Sigmoid colon (tissue), 6 donors: ENCODE measurements at regions not wholly inside any gene's neighbourhood (a gene's known extent, or its start where the extent isn't known, plus 50 kb on each side); places are given as distances from the start of the nearest gene placed in this dataset.

Experiments
- DNase-seq: peaks from one replicate; pipeline ENCODE4 v3.0.0-alpha.2; 2019
- H3K27ac ChIP-seq, 4 donors: fragments of 200-600 bp; sonication (generic); one replicate each; pipeline ENCODE4 v1.5.1; 2016 to 2019; ENCODE audit warnings: mild to moderate bottlenecking in 1 of 4
- H3K27me3 ChIP-seq, 3 donors: fragments of 200-600 bp; sonication (generic); one replicate each; pipeline ENCODE4 v1.5.1; 2019; ENCODE audit warnings: mild to moderate bottlenecking in 1 of 3
- H3K36me3 ChIP-seq, 4 donors: fragments of 200-600 bp; sonication (generic); one replicate each; pipeline ENCODE4 v1.5.1; 2016 to 2019
- H3K4me1 ChIP-seq, 4 donors: fragments of 200-600 bp; sonication (generic); one replicate each; pipeline ENCODE4 v1.5.1; 2017 to 2019
- H3K4me3 ChIP-seq, 4 donors: fragments of 200-600 bp; sonication (generic); one replicate each; pipeline ENCODE4 v1.5.1; 2017 to 2019; ENCODE audit warnings: mild to moderate bottlenecking in 2 of 4, moderate library complexity in 1 of 4
- H3K9me3 ChIP-seq, 4 donors: fragments of 200-600 bp in 3 of 4; sonication (generic) in 3 of 4; one replicate each; pipeline versions ENCODE4 v1.5.1 to v1.6.1; 2013 to 2019
- CTCF ChIP-seq, 4 experiments: fragments of 450-650 bp in 3 of 4; fragments of 200-600 bp in 1 of 4; IDR thresholded peaks; one replicate each; pipeline ENCODE4 v1.5.1; 2016 to 2019; ENCODE audit warnings: antibody characterized with exemption in 4 of 4, mild to moderate bottlenecking in 3 of 4, moderate library complexity in 2 of 4
- EP300 ChIP-seq, 4 donors: sonication (generic); formaldehyde crosslinking; IDR thresholded peaks; one replicate each; pipeline ENCODE4 v1.6.1; 2017; ENCODE audit warnings: antibody characterized with exemption in 4 of 4
- POLR2A ChIP-seq, 2 donors: fragments of 450-650 bp; IDR thresholded peaks; one replicate each; pipeline ENCODE4 v1.6.1; 2016; ENCODE audit warnings: antibody characterized with exemption in 2 of 2, mild to moderate bottlenecking in 2 of 2, moderate library complexity in 2 of 2
- POLR2AphosphoS5 ChIP-seq, 4 donors: sonication (generic); formaldehyde crosslinking; IDR thresholded peaks; one replicate each; pipeline ENCODE4 v1.6.1; 2017; ENCODE audit warnings: antibody characterized with exemption in 4 of 4
- WGBS, 2 donors: extraction: QIAGEN DNeasy Blood & Tissue Kit; methylation state at CpG; one replicate each; pipeline ENCODE4 v1.1.7; 2013; 5-methylcytosine and 5-hydroxymethylcytosine counted together
- intact Hi-C: fragments of 100-400 bp; cut with DNase I; formaldehyde crosslinking; loops from one replicate; pipeline ENCODE4 v1.15.1; 2023
- donor health status: healthy with polysubstance abuse.
- donor health status: healthy.

- no peak for TF ChIP-seq POLR2AphosphoS5 (IDR thresholded peaks at IDR 0.05)
- TF ChIP-seq EP300 (IDR thresholded peaks at IDR 0.05): no peak
- no peak for TF ChIP-seq CTCF (IDR thresholded peaks at IDR 0.05)
- TF ChIP-seq POLR2A (IDR thresholded peaks at IDR 0.05): no peak
- intact Hi-C loops: no loop called here
- WGBS, 2 donors: 85 to 89% methylated on average over 3 of the region's 3 CpGs
- H3K36me3 ChIP-seq: no peaks in the 10 kb centered on the region
- H3K27me3 ChIP-seq: no peaks in the 10 kb centered on the region
- no peak for DNase-seq
- no peaks in the 10 kb centered on the region for H3K9me3 ChIP-seq
- no peak overlapping the region for H3K4me3 ChIP-seq
- H3K4me1 ChIP-seq: no peaks in the 10 kb centered on the region
- no peak overlapping the region for H3K27ac ChIP-seq
Measured at GRCh38 chr2:191512874-191513273, 165.1 kb upstream of the NABP1 start.

- intact Hi-C loops: no loop called here
- Histone ChIP-seq H3K9me3 (no peaks in the 10 kb centered on the region), H3K4me3 (no peak overlapping the region), H3K27ac (no peak overlapping the region), H3K4me1 (no peaks in the 10 kb centered on the region), H3K36me3 (no peaks in the 10 kb centered on the region), H3K27me3 (no peaks in the 10 kb centered on the region)
- WGBS, 2 donors: 57 to 68% methylated on average over 4 of the region's 4 CpGs
- no peak for TF ChIP-seq CTCF (IDR thresholded peaks at IDR 0.05)
- no peak for TF ChIP-seq POLR2A (IDR thresholded peaks at IDR 0.05)
- no peak for TF ChIP-seq POLR2AphosphoS5 (IDR thresholded peaks at IDR 0.05)
- TF ChIP-seq EP300 (IDR thresholded peaks at IDR 0.05): no peak
- DNase-seq: no peak
Measured at GRCh38 chr2:191514613-191515012, 163.3 kb upstream of the NABP1 start.

GRCh38 chr2:191515551-191515950 lies 162.4 kb upstream of the NABP1 start:
- Histone ChIP-seq H3K36me3 (no peaks in the 10 kb centered on the region), H3K27me3 (no peaks in the 10 kb centered on the region), H3K4me3 (no peak overlapping the region), H3K4me1 (no peaks in the 10 kb centered on the region), H3K9me3 (no peaks in the 10 kb centered on the region), H3K27ac (no peak overlapping the region)
- TF ChIP-seq POLR2AphosphoS5 (IDR thresholded peaks at IDR 0.05): no peak
- no peak for DNase-seq
- intact Hi-C loops: no loop called here
- WGBS, 2 donors: 80 to 86% methylated on average over 3 of the region's 3 CpGs

GRCh38 chr2:191516260-191516659 lies 161.7 kb upstream of the NABP1 start:
- DNase-seq: no peak
- Histone ChIP-seq H3K4me3 (no peak overlapping the region), H3K36me3 (no peaks in the 10 kb centered on the region), H3K4me1 (no peaks in the 10 kb centered on the region), H3K27me3 (no peaks in the 10 kb centered on the region), H3K9me3 (no peaks in the 10 kb centered on the region), H3K27ac (no peak overlapping the region)
- intact Hi-C loops: no loop called here
- WGBS, 2 donors: 80 to 89% methylated on average over 4 of the region's 4 CpGs
- TF ChIP-seq POLR2A (IDR thresholded peaks at IDR 0.05) (no peak), EP300 (IDR thresholded peaks at IDR 0.05) (no peak), POLR2AphosphoS5 (IDR thresholded peaks at IDR 0.05) (no peak), CTCF (IDR thresholded peaks at IDR 0.05) (no peak)

- intact Hi-C loops: loop anchor here (1.0 to 5.0 kb wide), 2 partner anchors 356 to 469 kb away; no protein-coding TSS in a partner anchor
- Histone ChIP-seq H3K36me3 (no peaks in the 10 kb centered on the region), H3K4me1 (no peaks in the 10 kb centered on the region), H3K4me3 (no peak overlapping the region), H3K27me3 (no peaks in the 10 kb centered on the region), H3K27ac (no peak overlapping the region), H3K9me3 (no peaks in the 10 kb centered on the region)
- no peak for DNase-seq
- TF ChIP-seq POLR2A (IDR thresholded peaks at IDR 0.05): no peak
- peak; percentile 28 to 63 (median 62) for TF ChIP-seq CTCF (IDR thresholded peaks at IDR 0.05)
- no peak for TF ChIP-seq POLR2AphosphoS5 (IDR thresholded peaks at IDR 0.05)
- TF ChIP-seq EP300 (IDR thresholded peaks at IDR 0.05): no peak
- WGBS, 2 donors: 13 to 46% methylated on average over 1 of the region's 1 CpG
Measured at GRCh38 chr2:191521608-191522208, 156.2 kb upstream of the NABP1 start.
